GM18909 (cell line): ENCODE measurements at regions not wholly inside any gene's neighbourhood (a gene's known extent, or its start where the extent isn't known, plus 50 kb on each side); places are given as distances from the start of the nearest gene placed in this dataset.

Source experiments
- ATAC-seq: cut with Tn5 transposase; IDR thresholded peaks from one replicate; pipeline ENCODE4 v1.9.1; 2021; ENCODE audit warnings: mild to moderate bottlenecking; ENCODE audit not compliant: unreplicated experiment, poor library complexity

- peak; percentile 91 for ATAC-seq
Measured at GRCh38 chr4:81844717-81845116, 373.0 kb upstream of the RASGEF1B start.

GRCh38 chr4:81839347-81840042, 367.8 kb upstream of the RASGEF1B start:
- ATAC-seq, result peak; percentile 45

GRCh38 chr4:81838586-81838985, 366.9 kb upstream of the RASGEF1B start:
- no peak for ATAC-seq

- no peak for ATAC-seq
Measured at GRCh38 chr4:81836716-81837115, 365.0 kb upstream of the RASGEF1B start.

GRCh38 chr4:81833576-81833975, 361.9 kb upstream of the RASGEF1B start:
- ATAC-seq, result no peak

GRCh38 chr4:81828991-81829390, 357.3 kb upstream of the RASGEF1B start:
- no peak for ATAC-seq

- peak; percentile 88 for ATAC-seq
Measured at GRCh38 chr4:81827577-81828202, 356.0 kb upstream of the RASGEF1B start.

- ATAC-seq, result no peak
Measured at GRCh38 chr4:81826817-81827424, 355.2 kb upstream of the RASGEF1B start.

- no peak for ATAC-seq
Measured at GRCh38 chr4:81826335-81826734, 354.6 kb upstream of the RASGEF1B start.

GRCh38 chr4:81818385-81818920, 346.7 kb upstream of the RASGEF1B start:
- no peak for ATAC-seq

GRCh38 chr4:81816031-81816761, 344.5 kb upstream of the RASGEF1B start:
- no peak for ATAC-seq

GRCh38 chr4:81814987-81815541, 343.4 kb upstream of the RASGEF1B start:
- ATAC-seq, result no peak

GRCh38 chr4:81811562-81812293, 340.0 kb upstream of the RASGEF1B start:
- ATAC-seq, result no peak

GRCh38 chr4:81808011-81808672, 336.4 kb upstream of the RASGEF1B start:
- no peak for ATAC-seq

- no peak for ATAC-seq
Measured at GRCh38 chr4:81807386-81807785, 335.7 kb upstream of the RASGEF1B start.

- ATAC-seq, result no peak
Measured at GRCh38 chr4:81806485-81806884, 334.8 kb upstream of the RASGEF1B start.

GRCh38 chr4:81804849-81805248, 333.1 kb upstream of the RASGEF1B start:
- ATAC-seq, result no peak

- ATAC-seq, result no peak
Measured at GRCh38 chr4:81802285-81802846, 330.7 kb upstream of the RASGEF1B start.

GRCh38 chr4:81799371-81799770, 327.7 kb upstream of the RASGEF1B start:
- no peak for ATAC-seq
